WERI-Rb-1 (cell line): ENCODE measurements at regions not wholly inside any gene's neighbourhood (a gene's known extent, or its start where the extent isn't known, plus 50 kb on each side); places are given as distances from the start of the nearest gene placed in this dataset.

Source experiments
- DNase-seq: peaks from one replicate; pipeline ENCODE4 v3.0.0-alpha.2; 2020
- H3K27ac ChIP-seq: fragments of 250-450 bp; sonication (Bioruptor Pico); 2 replicates; pipeline ENCODE4 v1.5.1; 2020; ENCODE audit warnings: mild to moderate bottlenecking, moderate library complexity
- H3K27me3 ChIP-seq: fragments of 250-450 bp; sonication (Bioruptor Pico); 2 replicates; pipeline ENCODE4 v1.5.1; 2021; ENCODE audit warnings: mild to moderate bottlenecking, low read depth, moderate library complexity; ENCODE audit not compliant: insufficient read depth, severe bottlenecking
- H3K36me3 ChIP-seq: fragments of 250-450 bp; sonication (Bioruptor Pico); 2 replicates; pipeline ENCODE4 v1.5.1; 2020; ENCODE audit warnings: mild to moderate bottlenecking, moderate library complexity
- H3K4me3 ChIP-seq: 2 replicates; pipeline ENCODE4 v1.5.1; 2011; ENCODE audit warnings: low read depth, mild to moderate bottlenecking, control low read depth, low read length
- H3K9me3 ChIP-seq: fragments of 250-450 bp; sonication (Bioruptor Pico); 2 replicates; pipeline ENCODE4 v1.5.1; 2021; ENCODE audit warnings: mild to moderate bottlenecking, moderate library complexity; ENCODE audit not compliant: severe bottlenecking
- TF ChIP-seq, protein P1 (sequence below): IDR thresholded peaks from 2 replicates; pipeline ENCODE4 v1.5.1; 2011; ENCODE audit warnings: low read depth, mild to moderate bottlenecking, control low read depth, inconsistent platforms, low read length

DNA sequence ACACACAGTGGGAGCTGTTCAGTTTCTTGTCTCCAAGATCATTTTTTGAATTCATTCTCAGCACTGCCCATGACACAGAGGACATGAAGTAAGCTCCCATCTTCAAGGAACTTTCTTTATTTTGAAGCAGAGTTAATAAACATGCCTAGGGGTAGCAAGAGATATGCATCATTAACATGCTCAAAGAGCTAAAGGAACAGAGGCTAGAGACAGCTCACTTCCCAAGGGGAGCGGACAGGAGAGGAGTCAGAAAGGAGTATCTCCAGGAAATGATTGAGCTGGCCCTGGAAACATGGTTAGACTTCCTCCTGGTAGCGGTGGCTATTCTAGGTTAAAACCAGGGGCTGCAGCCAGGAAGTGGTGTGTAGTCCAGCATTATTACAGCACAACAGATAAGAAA, 135.9 kb downstream of the GPAM start:
- H3K4me3 ChIP-seq: no peak overlapping the region
- no peak for DNase-seq
- TF ChIP-seq, protein P1, sequence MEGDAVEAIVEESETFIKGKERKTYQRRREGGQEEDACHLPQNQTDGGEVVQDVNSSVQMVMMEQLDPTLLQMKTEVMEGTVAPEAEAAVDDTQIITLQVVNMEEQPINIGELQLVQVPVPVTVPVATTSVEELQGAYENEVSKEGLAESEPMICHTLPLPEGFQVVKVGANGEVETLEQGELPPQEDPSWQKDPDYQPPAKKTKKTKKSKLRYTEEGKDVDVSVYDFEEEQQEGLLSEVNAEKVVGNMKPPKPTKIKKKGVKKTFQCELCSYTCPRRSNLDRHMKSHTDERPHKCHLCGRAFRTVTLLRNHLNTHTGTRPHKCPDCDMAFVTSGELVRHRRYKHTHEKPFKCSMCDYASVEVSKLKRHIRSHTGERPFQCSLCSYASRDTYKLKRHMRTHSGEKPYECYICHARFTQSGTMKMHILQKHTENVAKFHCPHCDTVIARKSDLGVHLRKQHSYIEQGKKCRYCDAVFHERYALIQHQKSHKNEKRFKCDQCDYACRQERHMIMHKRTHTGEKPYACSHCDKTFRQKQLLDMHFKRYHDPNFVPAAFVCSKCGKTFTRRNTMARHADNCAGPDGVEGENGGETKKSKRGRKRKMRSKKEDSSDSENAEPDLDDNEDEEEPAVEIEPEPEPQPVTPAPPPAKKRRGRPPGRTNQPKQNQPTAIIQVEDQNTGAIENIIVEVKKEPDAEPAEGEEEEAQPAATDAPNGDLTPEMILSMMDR: no peak
- H3K36me3 ChIP-seq: no peaks in the 10 kb centered on the region
- no peaks in the 10 kb centered on the region for H3K9me3 ChIP-seq
- H3K27me3 ChIP-seq: no peaks in the 10 kb centered on the region
- no peak overlapping the region for H3K27ac ChIP-seq

DNA sequence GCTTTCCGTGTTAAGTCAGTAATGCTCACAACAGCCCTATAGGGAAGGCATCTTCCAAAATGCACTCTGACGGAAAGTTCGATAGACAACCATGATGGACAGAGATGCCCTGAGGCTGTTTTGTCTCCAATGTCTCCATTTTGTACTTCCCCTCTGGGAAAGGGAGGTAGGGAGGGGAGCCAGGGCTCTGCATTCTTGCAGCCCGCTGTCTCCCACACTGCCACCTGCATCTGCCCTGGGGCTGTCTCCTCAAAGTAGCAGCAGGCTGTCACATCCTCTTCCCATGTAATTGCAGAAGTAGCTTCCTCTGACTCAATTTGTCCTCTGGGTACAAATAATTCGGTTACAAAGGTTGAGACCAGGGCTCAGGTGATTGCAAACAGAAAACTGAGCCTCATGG, 131.4 kb downstream of the GPAM start:
- Histone ChIP-seq H3K9me3 (no peaks in the 10 kb centered on the region), H3K36me3 (no peaks in the 10 kb centered on the region), H3K27ac (no peak overlapping the region), H3K27me3 (no peaks in the 10 kb centered on the region), H3K4me3 (no peak overlapping the region)
- TF ChIP-seq, protein P1: no peak
- no peak for DNase-seq

DNA sequence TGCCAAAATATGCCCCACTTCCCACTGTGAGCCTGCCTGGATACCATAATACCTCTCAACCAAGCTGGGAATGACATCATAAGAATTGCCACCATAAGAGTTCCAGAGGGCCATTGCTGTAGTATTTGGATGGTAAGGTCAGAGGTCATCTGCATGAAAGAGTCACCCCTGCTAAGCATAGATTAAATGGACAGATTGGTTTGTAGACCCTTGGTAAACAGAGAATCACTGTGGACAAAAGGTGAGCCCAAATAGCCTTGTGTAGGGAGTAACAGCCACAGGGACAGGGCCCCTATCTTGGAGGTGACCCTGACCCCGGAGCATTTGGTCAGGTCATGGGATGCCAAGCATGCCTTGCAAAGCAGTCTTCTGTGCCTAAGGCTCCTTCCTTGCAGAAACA, 129.7 kb downstream of the GPAM start:
- H3K36me3 ChIP-seq: no peaks in the 10 kb centered on the region
- DNase-seq: no peak
- no peak overlapping the region for H3K4me3 ChIP-seq
- TF ChIP-seq, protein P1: no peak
- no peaks in the 10 kb centered on the region for H3K27me3 ChIP-seq
- H3K27ac ChIP-seq: no peak overlapping the region
- H3K9me3 ChIP-seq: no peaks in the 10 kb centered on the region

DNA sequence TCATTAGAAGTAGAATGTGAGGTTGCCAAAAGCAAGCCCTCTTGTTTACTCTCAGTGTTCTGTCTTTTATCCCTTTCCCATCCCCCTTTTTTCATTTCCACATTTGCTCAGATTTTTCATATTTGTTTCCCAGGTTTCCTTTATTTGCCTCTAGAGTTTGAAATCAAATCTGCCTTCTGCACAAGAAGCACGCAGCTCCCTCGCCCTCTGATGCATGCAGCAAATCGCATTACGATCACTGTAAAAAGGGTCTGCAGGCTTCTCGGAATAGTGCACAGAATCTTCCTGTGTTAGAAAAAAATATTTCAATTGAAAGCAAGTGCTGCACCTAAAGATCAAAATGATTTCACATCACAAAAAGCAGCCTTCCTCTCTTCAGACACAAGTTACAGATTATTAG, 129.0 kb downstream of the GPAM start:
- DNase-seq: no peak
- H3K36me3 ChIP-seq: no peaks in the 10 kb centered on the region
- H3K27me3 ChIP-seq: no peaks in the 10 kb centered on the region
- no peaks in the 10 kb centered on the region for H3K9me3 ChIP-seq
- no peak overlapping the region for H3K27ac ChIP-seq
- TF ChIP-seq, protein P1: no peak
- H3K4me3 ChIP-seq: no peak overlapping the region

DNA sequence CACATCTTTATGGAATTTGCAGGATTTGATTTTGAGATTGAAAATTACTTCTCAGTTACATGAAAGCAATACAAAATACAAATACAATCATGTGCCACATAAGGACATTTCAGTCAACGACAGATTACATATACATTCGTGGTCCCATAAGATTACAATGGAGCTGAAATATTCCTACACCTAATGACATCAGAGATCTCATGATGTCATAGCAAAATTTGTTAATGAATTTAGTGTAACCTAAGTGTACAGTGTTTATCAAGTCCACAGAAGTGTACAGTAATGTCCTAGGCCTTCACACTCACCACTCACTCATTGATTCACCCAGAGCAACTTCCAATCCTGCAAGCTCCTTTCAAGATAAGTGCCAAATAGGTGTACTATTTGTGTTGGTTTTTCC, 126.5 kb downstream of the GPAM start:
- no peaks in the 10 kb centered on the region for H3K9me3 ChIP-seq
- H3K4me3 ChIP-seq: no peak overlapping the region
- no peak overlapping the region for H3K27ac ChIP-seq
- no peaks in the 10 kb centered on the region for H3K36me3 ChIP-seq
- TF ChIP-seq, protein P1: no peak
- no peaks in the 10 kb centered on the region for H3K27me3 ChIP-seq
- DNase-seq: no peak

DNA sequence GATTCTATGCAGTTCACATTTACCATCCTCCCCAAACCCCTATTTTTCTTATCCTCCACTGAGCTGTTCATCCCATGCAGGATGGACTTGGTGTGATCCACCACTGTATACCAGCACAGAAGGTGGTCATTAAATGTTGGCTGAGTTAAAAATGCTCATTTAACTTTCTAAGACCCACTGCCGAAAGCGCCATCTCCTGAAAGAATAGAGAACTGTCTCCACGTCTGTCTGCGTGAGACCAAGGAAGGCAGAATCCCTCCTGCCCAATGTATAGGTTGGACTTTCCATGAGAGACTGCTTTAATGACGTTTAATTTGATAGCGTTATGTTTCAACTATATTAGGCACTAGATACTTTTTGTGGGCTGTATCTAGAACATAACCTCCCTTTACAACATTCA, 124.3 kb downstream of the GPAM start:
- H3K36me3 ChIP-seq: no peaks in the 10 kb centered on the region
- TF ChIP-seq, protein P1: no peak
- no peak overlapping the region for H3K27ac ChIP-seq
- no peak for DNase-seq
- H3K9me3 ChIP-seq: no peaks in the 10 kb centered on the region
- no peaks in the 10 kb centered on the region for H3K27me3 ChIP-seq
- H3K4me3 ChIP-seq: no peak overlapping the region
